ENCODE measurements at regions not wholly inside any gene's neighbourhood (a gene's known extent, or its start where the extent isn't known, plus 50 kb on each side); places are given as distances from the start of the nearest gene placed in this dataset.
"Not testable (repeated sequence)": the region's sequence is repeated elsewhere in the genome, so short reads cannot be mapped to it uniquely, and the experiment has no call there.

DNA sequence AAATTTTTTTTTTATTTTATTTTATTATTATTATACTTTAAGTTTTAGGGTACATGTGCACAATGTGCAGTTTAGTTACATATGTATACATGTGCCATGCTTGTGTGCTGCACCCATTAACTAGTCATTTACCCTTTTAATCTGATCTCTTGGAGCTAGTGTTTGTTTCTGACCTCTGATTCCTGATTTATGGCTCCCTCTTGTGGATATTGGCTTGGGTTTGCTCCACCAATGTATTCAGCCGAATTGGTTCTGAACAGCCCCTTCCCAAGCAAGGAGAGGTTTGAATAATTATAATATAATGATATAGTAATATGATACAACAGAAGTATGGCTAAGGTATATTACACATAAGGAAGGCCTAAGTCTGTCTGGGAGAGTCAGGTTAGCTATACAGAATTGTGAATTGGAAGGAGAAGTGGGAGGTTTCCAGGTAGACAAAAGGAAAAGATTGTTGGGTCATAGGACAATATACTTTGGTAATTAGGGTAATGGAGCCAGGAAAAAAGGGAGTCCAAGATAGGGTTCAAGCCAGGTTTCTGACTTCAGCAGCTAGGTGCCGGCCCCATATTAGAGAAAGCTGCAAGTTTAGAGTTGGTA, 53.1 kb upstream of the HMCN1 start:
- peak in 1 of 5 donors; percentile 63 for DNase-seq

DNA sequence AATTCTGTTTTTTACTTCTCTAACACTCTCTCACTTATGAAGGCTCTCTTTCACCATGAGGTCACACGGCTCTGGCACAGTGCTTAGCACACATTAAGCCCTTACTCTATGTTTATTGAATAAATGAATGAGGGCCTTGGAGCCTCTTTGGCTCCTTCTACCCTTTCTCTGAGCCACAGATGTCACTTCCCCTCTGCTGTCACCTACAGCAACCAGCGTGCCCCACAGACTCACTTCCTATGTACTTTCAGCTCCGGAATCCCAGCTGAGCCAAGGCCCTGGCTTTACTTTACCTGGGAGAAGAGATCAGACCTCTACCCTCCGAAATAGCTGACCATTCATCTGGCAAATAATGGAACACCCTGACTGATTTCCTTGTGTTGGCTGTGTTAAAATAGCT, 53.7 kb upstream of the HMCN1 start:
- peak in 1 of 5 donors; percentile 20 for DNase-seq

DNA sequence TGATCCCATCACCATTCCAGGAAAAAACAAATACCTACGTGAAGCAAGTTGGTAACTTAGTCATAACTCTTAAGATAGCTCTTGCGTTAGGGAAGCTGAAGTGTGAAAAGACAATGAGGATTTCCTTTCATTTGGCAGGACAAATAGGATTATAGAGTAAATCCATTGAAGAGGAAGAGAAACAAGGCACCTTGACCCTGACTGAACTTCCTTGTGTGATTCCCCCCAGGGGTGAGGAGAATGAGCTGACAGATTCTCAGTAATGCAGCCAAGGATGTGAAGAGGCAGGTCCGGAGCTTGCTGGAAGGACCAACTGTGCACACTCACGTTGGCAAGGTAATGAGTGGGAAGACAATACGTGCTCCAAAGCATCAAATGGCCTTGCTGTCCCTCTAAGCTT, 55.0 kb upstream of the HMCN1 start:
- no peak for DNase-seq

DNA sequence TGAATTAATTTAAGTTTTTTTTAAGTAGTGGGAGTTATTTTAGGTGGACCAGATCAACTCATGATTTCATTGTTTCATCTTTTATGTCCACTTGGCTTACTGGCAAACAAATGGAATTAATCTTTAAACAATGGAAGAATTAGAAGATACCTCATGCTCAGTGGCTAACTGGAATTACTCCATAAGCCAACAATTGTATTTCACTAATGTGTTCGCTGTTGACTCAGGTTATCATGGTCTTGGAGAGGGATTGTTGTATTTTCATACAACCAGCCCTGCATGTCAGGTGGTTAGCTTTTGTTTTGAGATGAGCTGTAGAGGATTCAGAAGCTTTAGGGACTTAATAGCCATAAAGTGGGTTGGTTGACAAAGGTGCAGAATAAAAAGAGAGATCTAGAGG, 57.2 kb upstream of the HMCN1 start:
- no peak for DNase-seq

DNA sequence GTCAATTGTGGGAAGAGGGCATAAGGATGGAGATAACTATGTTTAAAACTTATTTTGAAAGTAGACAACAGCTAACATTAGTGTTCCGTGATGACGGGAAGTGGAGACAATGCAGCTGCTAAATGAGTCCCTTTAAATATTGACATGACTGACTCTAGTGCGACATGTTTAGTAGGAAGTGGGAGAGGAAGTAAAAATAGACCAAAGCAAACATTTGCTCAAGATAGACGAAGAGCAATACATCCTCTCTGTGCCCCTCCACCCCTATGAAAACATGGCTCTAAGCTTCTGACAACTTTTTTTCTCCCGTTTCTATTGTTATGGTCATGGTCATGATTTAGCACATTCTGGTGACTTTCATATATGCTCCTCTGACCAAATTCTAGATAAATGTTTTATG, 60.0 kb upstream of the HMCN1 start:
- peak in 1 of 5 donors; percentile 40 for DNase-seq

DNA sequence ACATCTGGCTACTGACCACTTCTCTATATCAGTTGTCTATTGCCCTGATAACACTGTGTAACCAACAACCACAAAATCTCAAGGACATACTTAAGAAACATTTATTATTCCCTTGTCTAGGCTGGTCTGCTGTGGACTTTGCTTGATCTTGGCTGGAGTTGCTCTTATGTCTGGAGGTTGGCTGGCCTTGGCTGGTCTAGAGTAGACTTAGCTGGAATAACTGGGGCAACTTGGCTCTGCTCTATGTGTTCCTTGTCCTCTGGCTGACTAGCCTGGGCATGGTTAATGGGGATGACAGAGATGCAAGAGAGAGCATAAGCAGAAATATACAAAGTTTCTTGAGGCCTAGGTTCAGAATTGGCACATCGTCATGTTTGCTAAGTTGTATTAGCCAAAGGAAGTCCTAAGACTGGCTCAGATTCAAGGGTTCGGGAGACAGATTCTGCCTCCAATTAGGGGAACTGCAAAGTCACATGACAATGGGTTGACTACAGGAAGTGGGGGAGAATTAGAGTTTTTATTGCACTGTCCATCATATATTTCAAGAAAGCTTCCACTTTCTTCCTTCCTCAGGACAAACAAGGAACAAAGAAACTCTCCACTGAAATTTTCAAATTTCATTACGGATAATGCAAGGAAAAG, 61.4 kb upstream of the HMCN1 start:
- no peak for DNase-seq

DNA sequence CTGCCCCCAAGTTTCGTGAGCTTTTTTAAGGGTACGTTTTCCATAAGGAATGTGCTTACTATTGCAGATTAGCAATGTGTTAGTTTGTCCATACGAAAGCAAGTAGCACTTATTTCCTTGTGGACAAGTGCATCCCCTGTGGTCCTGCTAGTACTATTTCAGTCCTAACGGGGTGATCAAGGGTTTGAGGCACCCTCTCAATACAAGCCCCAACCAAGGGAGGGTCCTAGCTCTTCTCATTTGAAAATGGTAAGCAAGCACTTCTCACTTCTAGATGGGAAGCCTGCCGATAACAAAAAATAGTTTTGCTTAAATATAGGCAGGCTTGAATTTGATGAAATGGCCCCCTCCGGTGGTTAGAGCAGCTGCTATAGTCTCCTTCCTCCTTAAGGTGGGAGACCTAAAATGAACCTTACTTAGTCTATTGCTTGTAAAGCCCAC, 64.0 kb upstream of the HMCN1 start:
- peak in 4 of 5 donors; percentile 19 to 52 (median 36) for DNase-seq

DNA sequence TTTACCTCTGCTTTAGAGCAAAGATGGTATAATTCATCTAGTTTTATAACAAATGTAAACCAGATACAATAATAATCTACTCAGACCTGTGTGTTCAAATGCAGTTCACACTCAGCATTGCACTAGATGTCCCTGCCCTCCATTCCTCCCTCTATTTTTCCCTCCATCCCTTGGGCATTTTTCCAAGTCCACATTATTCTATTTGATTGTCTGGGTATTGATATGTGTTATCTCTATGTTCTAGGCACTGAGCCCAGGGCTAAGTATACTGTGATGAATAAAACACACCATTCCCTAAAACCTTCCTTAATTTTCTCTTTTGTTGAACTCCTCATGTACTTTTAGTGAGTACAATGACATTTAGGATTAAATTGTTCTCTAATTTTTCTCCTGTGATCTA, 66.2 kb upstream of the HMCN1 start:
- DNase-seq = no peak

DNA sequence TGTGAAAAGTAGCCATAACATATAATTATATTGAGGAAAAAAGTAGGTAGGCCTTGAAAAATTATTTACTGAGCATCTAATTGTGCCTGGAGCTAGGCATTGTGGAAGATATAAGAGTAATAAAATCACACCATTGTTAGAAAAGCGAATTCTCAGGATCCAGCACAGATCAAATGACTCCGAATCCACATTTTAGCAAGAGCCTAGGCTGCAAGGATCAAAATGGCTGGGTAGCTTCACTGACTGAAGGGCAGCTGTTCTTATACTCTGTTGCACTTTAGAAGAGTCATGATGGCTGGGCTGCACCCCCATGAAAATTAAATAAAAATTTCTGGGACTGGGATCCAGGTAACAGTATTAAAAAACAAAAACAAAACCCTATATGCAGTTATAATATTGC, 67.6 kb upstream of the HMCN1 start:
- DNase-seq = no peak

DNA sequence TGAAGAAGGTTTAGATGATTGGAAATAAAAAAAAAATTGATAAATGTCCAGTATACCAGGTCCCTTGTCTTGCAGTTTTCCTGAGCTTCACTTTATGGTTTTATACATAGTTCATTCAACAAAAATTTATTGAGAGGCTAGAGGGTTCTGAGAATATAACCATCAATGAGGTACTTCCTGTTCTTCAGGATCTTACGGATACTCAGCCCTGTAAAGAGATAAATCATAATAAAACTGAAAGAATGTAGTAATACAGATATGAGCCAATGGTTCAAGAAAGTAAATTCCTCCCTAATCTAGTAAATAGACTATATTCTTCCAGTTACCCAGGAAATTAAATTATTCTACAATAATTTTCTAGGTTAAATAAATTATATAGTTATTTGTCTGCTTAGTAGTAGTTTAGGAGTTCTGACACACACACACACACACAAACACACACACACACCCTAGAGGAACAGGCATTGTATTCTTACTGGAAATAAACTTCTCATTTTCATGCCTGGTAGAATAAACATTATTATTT, 70.4 kb upstream of the HMCN1 start:
- DNase-seq = peak in 1 of 5 donors; percentile 35

DNA sequence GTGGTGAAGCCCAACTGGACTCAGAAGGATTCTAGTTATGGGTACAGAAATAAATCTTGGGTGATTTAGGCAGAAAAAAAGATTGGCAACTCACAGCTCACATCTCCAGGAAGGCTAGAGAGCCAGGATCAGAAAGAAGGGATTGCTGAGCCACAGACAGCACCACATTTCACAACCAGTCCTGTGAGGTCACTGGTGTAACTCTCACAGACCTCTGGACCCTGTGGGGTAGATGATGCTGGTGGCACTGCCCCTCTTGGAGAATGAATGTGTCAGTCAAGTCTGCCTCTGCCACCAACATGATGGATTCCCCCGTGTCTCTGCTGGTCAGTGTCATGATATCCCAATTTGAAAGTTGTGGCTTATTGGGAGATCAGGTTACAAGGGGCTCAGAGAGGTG, 70.9 kb upstream of the HMCN1 start:
- DNase-seq = no peak

DNA sequence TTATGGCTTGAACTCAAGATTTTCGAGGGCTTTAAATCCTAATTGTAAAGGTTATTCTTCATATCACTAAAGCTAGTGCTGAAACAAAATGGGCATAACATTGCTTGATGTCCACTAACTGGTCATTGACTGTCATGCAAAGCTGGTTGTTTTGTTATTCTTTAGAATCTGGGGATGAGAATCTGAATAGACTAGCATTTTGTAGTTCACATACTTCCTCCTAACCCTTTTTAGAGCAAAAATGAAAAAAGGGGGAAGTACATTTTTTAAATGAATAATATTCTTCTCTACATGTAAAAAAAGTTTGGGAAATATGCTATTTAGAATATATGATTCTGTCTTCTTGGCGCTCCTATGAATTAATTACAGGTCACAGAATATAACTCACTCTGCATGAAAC, 72.2 kb upstream of the HMCN1 start:
- no peak for DNase-seq

DNA sequence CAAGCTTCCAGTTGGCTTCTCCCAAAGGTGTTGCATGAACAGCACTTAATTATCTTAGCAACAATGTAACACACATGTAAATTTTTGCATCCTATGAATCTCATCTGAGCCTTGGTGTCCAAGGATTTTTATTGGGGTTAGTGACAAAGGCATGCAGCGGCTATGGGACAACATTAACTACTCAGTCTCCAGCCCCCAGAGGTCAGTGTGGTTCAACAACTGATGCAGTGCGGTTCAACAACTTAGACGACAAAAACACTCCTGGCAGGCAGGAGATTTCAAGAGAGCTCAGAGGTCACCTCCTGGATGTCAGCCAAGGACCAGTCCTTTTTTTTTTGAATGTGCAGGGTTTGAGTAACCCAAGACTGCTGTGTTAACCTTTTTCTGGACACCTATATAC, 77.5 kb upstream of the HMCN1 start:
- no peak for DNase-seq

DNA sequence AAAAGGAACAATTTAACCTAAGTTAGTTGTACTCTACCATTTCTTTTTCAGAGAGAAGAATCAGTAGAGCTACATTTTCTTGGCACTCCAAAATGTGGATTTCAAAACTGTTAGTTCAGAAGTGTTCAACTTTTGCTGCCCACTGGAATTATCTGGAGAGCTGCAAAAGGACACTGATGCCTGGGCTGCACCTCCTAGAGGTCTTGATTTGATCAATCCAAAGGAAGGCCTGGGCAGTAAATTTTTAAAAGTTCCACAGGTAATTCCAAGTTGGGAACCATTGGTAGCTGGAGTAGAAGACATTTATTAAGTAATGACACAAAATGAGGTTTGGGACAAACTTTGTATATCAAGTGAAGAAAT, 79.3 kb upstream of the HMCN1 start:
- DNase-seq = no peak

DNA sequence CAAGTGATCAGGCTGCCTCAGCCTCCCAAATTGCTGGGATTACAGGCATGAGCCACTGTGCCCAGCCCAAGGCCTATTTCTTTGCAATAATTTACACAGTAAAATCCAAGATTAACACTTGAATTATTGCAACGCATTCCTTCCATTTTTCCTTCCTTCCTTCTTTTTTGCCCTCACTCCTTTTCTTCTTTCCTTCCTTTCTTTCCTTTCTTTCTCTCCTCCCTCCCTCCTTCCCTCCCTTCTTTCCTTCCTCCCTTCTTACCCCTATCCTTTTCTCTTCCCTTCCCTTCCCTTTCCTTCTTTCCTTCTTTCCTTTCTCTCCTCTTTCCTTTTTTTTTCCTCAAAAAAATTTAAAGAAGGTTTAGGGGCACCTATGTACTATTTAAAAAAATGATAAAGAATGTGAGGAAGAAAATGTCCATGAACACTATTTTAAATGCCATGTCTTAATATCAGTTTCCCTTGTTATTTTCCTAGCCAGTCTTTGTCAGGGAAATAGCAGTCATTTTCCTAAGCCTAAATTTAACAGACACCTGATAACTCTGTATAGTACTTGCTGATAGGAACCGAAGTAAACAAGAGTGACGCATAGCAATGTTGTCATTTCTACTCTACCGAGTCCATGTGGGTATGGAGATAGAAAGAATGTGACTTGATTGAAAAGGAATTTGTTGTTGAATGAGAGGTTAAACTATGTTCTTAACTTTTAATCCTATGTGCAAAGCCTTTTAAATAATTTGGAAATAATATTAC, 79.8 kb upstream of the HMCN1 start:
- DNase-seq = no peak

DNA sequence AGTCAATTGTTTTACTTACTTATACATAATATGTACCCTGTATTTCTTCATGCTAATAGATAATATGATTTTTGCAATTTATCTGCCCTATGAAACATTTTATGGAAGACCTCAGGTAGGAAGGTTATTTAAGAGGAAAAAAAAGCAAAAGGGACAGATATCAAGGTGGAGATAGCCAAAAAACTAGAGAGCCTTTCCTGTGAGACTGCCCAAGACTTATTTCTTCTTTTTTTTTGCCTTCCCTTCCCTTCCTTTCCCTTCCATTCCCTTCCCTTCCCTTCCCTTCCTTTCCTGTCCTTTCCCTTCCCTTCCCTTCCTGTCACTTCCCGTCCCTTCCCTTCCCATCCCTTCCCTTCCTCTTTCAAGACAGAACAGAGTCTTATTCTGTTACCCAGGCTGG, 80.6 kb upstream of the HMCN1 start:
- no peak for DNase-seq

DNA sequence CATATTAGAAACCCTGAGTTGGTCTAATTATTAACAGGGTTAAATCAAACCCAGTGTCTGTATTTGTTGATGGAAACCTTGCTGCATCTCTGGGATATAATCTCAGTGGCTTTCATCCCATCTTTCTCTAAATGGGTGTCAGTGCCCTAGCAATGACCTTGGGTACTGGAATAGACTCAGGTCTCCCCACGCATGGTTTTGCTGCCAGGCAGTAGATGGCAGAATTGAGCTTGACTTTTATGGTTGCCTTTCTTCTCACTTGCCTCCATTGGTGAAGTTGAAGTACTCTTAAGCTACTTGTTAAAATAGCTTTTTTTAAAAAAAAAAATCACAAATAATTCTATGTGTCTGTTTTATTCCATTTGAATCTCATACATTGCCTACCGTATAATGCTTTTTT, 81.8 kb upstream of the HMCN1 start:
- peak in 1 of 5 donors; percentile 45 for DNase-seq

DNA sequence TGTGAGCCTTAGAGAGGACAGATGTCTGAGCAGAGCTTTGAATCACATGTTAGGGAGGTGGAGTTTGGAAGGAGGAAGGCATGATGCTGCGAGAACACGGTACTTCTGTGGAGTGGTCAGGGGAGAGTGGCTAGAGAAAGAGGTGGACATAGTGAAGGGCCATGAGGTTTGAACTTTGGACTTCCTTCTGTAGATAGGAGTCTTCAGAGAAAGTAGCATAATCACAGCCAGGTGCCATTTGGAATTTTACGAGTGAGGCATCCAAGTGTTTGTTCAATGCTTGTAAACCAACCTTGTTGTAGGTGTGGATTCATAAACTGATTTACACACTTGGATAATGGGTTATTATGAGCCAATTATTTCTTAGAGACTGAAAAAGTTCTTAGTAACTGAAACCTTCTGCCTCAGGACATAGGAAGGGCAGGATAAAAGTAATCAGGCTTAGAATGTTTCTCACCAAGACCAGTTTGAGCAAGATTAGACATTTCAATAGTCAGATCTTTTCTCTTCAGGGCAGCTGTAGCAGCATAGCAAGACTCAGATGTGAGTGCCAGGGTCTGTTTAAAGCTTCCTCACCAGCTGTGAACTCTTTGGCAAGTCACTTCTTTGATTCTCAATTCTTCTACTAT, 83.5 kb upstream of the HMCN1 start:
- no peak for DNase-seq

DNA sequence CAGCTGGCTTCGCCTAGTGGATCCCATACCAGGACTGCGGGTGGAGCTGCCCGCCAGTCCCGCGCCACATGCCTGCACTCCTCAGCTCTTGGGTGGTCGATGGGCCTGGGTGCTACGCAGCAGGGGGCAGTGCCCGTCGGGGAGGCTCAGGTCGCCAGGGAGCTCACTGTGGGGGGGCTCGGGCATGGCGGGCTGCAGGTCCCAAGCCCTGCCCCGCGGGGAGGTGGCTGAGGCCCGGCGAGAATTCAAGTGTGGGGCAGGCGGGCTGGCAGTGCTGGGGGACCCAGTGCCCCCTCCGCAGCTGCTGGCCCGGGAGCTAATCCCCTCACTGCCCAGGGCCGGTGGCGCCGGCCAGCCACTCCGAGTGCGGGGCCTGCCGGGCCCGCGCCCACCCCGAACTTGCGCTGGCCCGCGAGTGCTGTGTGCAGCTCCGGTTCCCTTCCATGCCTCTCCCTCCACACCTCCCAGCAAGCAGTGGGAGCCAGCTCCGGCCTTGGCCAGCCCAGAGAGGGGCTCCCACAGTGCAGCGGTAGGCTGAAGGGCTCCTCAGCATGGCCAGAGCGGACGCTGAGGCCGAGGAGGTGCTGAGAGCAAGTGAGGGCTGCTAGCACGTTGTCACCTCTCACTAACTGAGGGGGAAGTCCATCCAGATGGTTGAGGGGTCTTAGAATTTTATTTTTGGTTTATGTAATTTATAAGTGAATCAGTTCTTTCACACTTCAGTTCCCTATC, 85.2 kb upstream of the HMCN1 start:
- peak in 2 of 5 donors; percentile 1 to 11 for DNase-seq

DNA sequence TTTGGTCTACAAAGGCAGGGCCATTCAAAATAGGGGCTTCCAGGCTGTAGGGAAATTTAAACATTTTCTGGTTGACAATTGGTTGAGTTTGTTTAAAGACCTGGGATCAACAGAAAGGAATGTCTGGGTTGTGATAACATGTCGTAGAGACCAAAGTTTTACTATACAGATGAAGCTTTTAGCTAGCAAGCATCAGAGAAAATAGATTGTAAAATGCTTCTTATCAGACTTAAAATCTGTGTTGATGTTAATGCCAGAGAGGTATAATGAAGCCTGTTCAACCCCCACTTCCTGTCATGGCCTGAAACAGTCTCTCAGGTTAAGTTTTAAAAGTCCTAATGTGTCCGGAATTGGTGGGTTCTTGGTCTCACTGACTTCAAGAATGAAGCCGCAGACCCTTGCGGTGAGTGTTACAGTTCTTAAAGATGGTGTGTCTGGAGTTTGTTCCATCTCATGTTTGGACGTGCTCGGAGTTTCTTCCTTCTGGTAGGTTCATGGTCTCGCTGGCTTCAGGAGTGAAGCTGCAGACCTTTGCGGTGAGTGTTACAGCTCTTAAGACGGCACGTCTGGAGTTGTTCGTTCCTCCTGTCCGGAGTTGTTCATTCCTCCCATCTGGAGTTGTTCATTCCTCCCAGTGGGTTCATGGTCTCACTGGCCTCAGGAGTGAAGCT, 86.5 kb upstream of the HMCN1 start:
- not testable (repeated sequence) for DNase-seq

DNA sequence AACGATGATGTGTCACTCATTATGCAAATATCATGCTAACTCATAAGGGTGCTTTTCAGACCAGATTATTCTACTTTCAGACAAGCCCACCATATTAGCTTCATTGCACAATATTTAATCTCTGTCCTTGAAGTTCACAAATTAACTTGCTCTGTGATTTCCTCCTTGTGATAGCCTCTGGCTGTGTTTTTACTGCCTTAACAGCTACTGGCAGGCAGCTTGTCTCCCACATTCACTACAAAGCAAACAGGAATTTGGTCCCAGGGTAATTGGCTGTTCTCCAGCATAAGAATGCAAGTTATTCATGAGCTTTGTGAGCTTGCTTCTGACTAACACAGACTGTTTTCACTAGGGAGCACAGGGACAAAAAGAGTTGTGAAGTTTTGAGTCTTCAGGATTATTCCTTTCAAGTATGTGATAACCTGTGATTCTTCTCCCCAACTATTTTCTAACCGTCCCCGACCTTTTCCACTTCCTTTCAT, 87.9 kb upstream of the HMCN1 start:
- no peak for DNase-seq

DNA sequence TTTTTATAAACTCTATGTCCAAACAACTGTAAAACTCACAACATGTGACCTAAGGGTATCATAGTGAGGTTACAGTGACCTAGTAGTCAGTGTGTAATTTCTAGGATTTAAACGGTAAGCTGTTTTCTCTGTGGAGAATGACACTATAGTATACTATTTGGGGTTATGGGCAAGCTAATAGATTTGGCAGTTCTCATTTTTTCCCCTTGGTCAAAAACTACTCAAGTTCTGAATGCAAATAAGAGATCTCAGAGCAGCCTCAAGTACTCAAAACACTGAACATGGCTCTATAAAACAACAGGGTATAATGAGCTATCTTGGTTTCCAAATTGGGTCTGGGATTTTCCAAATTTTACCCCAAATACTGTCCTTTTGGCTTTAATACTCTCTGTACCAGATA, 88.5 kb upstream of the HMCN1 start:
- no peak for DNase-seq
